ENCODE measurements at regions not wholly inside any gene's neighbourhood (a gene's known extent, or its start where the extent isn't known, plus 50 kb on each side); places are given as distances from the start of the nearest gene placed in this dataset.

DNA sequence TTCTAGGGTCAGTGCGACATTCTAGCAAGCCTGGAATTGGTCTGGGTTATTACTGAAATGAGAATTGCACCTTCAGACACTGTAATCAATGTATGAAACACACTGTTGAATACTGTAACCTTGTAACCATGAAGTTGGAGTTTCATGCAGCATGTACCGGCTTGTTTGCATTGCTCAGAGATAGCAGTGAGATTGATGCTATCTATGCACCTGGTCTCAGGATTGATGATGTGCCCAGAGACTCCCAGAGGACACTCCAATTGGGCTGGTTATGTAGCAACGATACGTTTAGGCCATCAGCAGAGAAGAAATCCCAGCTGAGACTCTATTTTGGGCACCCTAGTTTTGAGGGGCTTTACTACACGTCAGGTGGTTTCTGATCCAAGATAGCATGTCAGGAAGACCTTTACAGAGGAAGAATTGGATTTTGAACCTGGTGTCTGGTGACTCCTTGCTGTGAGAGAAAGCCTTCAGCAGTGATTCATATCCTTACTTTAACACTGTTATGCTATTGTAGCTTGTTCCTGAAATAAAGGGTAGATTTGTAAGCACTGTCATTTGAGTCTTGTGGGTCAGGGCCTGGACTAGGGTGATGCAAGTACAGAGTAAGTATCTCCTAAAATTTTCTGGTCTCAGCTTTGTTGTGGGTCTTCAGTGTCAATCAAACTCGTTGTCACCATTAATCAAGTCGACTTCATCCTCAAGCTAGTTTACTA, 305.1 kb upstream of the GULP1 start:
- ChIA-PET CTCF (no interaction called here), POLR2A (no interaction called here)
- Mint-ChIP-seq H3K27ac (ENCODE audit: unreplicated experiment) (no peak overlapping the region), H3K36me3 (ENCODE audit: insufficient read depth, unreplicated experiment) (no peaks in the 10 kb centered on the region), H3K27me3 (ENCODE audit: insufficient read depth, unreplicated experiment) (no peaks in the 10 kb centered on the region), H3K9me3 (ENCODE audit: unreplicated experiment) (no peaks in the 10 kb centered on the region), H3K4me3 (ENCODE audit: unreplicated experiment) (no peak overlapping the region), H3K4me1 (ENCODE audit: low read depth, unreplicated experiment) (no peaks in the 10 kb centered on the region)
- intact Hi-C loops (cut with micrococcal nuclease; ENCODE audit: unreplicated experiment): no loop called here
- Histone ChIP-seq H3K27me3 (replicated peaks; ENCODE audit: control insufficient read depth, insufficient read depth, low read length) (no peaks in the 10 kb centered on the region), H3K4me1 (peaks cover 16% of the 10 kb centered on the region; the same call in 1 of the 2 replicates), H3K9me3 (0 out of 2 replicates have a peak, but pooled peaks cover 2% of the 10 kb centered on the region), H3K4me3 (ENCODE audit: low read depth, low read length) (no peak overlapping the region), H3K36me3 (ENCODE audit: control insufficient read depth, insufficient read depth, low read length) (no peaks in the 10 kb centered on the region)
- DNase-seq: no peak
- no TSS peak for BruUV-seq (replicated peaks)
- TF ChIP-seq, protein P1, sequence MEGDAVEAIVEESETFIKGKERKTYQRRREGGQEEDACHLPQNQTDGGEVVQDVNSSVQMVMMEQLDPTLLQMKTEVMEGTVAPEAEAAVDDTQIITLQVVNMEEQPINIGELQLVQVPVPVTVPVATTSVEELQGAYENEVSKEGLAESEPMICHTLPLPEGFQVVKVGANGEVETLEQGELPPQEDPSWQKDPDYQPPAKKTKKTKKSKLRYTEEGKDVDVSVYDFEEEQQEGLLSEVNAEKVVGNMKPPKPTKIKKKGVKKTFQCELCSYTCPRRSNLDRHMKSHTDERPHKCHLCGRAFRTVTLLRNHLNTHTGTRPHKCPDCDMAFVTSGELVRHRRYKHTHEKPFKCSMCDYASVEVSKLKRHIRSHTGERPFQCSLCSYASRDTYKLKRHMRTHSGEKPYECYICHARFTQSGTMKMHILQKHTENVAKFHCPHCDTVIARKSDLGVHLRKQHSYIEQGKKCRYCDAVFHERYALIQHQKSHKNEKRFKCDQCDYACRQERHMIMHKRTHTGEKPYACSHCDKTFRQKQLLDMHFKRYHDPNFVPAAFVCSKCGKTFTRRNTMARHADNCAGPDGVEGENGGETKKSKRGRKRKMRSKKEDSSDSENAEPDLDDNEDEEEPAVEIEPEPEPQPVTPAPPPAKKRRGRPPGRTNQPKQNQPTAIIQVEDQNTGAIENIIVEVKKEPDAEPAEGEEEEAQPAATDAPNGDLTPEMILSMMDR (IDR thresholded peaks at IDR 0.05; ENCODE audit: insufficient read depth in 1 of 2, low read depth in 1 of 2, low read length in 1 of 2, severe bottlenecking in 1 of 2, unreplicated experiment in 1 of 2): no peak

DNA sequence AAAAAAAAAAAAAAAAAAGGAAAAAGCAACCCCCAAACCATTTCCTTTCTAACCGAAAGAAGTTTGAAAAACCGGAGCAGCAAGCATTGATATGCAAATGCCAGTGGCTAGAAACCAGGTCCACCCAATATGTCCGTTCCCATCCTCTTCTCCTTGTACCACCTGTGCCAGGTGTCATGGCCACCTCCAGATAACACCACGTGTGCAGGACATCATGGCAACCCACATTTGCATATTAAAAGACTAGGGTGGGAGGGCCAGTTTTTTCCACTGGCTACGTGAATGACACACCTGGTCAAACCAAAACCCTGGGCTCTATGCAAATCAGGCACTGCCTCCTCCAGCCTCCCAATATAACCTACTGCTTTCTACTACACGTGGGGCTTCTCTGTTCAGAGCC, 303.3 kb upstream of the GULP1 start:
- DNase-seq: no peak
- Histone ChIP-seq H3K4me1 (peaks cover 16% of the 10 kb centered on the region; the same call in 1 of the 2 replicates), H3K27me3 (replicated peaks; ENCODE audit: control insufficient read depth, insufficient read depth, low read length) (no peaks in the 10 kb centered on the region), H3K9me3 (no peaks in the 10 kb centered on the region), H3K36me3 (ENCODE audit: control insufficient read depth, insufficient read depth, low read length) (no peaks in the 10 kb centered on the region), H3K4me3 (ENCODE audit: low read depth, low read length) (no peak overlapping the region)
- H3K27me3 Mint-ChIP-seq (ENCODE audit: insufficient read depth, unreplicated experiment): no peaks in the 10 kb centered on the region
- ChIA-PET POLR2A (no interaction called here), CTCF (no interaction called here)
- no peaks in the 10 kb centered on the region for H3K4me1 Mint-ChIP-seq (ENCODE audit: low read depth, unreplicated experiment)
- no peaks in the 10 kb centered on the region for H3K36me3 Mint-ChIP-seq (ENCODE audit: insufficient read depth, unreplicated experiment)
- BruUV-seq (replicated peaks): no TSS peak
- no peaks in the 10 kb centered on the region for H3K9me3 Mint-ChIP-seq (ENCODE audit: unreplicated experiment)
- no peak overlapping the region for H3K4me3 Mint-ChIP-seq (ENCODE audit: unreplicated experiment)
- TF ChIP-seq, protein P1 (IDR thresholded peaks at IDR 0.05; ENCODE audit: insufficient read depth in 1 of 2, low read depth in 1 of 2, low read length in 1 of 2, severe bottlenecking in 1 of 2, unreplicated experiment in 1 of 2): no peak
- H3K27ac Mint-ChIP-seq (ENCODE audit: unreplicated experiment): no peak overlapping the region
- intact Hi-C loops (cut with micrococcal nuclease; ENCODE audit: unreplicated experiment): no loop called here

DNA sequence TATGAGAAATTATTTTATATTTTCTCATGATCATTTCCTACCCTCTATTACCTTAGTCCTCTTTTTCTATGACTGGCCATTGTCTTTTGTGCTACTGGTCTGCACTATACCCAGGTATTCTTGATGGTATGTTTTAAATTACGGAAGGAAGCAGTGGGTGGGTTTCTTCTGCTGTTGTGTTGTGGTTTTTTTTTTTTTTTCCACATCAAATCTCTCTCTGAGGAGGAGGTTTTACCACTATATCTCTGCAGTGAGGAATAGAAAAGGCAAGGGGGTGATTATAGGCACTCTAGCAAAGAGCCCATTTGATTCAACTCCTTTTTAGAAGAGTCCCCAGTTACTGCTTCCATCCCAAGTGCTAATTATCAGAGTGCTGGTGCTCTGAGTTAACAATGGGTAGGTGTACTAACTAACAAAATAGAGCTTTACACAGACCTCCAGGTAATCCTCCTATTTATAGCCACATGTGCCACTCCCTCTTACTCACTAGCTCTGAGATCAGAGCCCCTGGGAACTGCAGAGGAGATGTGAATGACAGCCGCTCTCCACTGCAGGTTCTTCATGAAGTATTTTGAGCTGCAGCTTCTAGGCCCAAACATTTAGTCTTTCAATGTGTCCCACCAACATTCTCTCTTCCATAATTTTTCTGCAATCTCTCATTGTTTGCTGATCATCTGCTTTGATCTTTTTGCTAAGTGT, 301.6 kb upstream of the GULP1 start:
- no peak overlapping the region for H3K27ac Mint-ChIP-seq (ENCODE audit: unreplicated experiment)
- CTCF ChIA-PET: no interaction called here

More for the DNA sequence above, 301.6 kb upstream of the GULP1 start:
- BruUV-seq (replicated peaks): no TSS peak
- DNase-seq: no peak
- H3K27me3 ChIP-seq (replicated peaks; ENCODE audit: control insufficient read depth, insufficient read depth, low read length): no peaks in the 10 kb centered on the region; the same call in 1 of the 2 replicates
- TF ChIP-seq, protein P1 (IDR thresholded peaks at IDR 0.05; ENCODE audit: insufficient read depth in 1 of 2, low read depth in 1 of 2, low read length in 1 of 2, severe bottlenecking in 1 of 2, unreplicated experiment in 1 of 2): no peak
- Mint-ChIP-seq H3K4me1 (ENCODE audit: low read depth, unreplicated experiment) (no peaks in the 10 kb centered on the region), H3K36me3 (ENCODE audit: insufficient read depth, unreplicated experiment) (no peaks in the 10 kb centered on the region), H3K4me3 (ENCODE audit: unreplicated experiment) (no peak overlapping the region), H3K27me3 (ENCODE audit: insufficient read depth, unreplicated experiment) (no peaks in the 10 kb centered on the region), H3K9me3 (ENCODE audit: unreplicated experiment) (no peaks in the 10 kb centered on the region)
- no peaks in the 10 kb centered on the region for H3K36me3 ChIP-seq (ENCODE audit: control insufficient read depth, insufficient read depth, low read length)
- no peak overlapping the region for H3K4me3 ChIP-seq (ENCODE audit: low read depth, low read length)
- peaks cover 16% of the 10 kb centered on the region; the same call in 1 of the 2 replicates for H3K4me1 ChIP-seq
- H3K9me3 ChIP-seq: no peaks in the 10 kb centered on the region
- POLR2A ChIA-PET: no interaction called here
- intact Hi-C loops (cut with micrococcal nuclease; ENCODE audit: unreplicated experiment): no loop called here
